CD4-positive, alpha-beta T cell treated with Interleukin-10 for 1 hour (primary cell): ENCODE measurements at regions not wholly inside any gene's neighbourhood (a gene's known extent, or its start where the extent isn't known, plus 50 kb on each side); places are given as distances from the start of the nearest gene placed in this dataset.

Source experiments
- DNase-seq: peaks from one replicate; pipeline ENCODE4 v3.0.0-alpha.2; 2020

DNA sequence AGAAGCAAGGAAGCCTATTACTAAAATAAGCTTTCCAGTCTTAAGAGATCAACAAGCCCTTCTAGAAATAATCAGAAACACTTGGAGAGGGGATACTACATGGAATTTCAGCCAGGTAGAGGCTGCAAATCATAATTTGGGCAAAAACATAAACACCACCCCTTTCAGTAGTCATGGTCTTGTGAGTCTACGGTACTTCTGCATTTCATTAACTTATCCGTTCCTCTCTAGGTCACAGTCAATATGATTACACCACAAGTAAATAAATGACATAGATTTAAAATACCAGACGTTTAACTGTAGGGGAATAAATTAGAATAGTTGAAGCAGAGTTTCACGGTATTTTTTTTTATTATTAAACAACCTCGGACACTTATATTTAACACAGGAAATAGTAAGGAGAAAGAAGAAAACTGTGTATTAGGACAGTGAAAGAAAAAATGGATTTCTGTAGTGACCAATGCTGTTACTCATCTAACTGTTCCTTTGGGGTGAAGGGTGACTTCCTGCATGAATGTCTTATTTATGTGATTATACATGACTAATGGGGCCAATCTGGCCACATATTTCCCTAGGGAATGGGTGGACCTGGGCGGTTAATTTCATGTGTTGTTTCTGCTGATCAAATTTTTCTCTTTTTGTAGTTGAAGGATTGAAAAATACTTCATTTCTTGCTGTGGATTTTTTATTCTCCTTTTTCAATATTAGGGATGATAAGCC is 456.6 kb upstream of the UBE2E3 start:
- DNase-seq = no peak

DNA sequence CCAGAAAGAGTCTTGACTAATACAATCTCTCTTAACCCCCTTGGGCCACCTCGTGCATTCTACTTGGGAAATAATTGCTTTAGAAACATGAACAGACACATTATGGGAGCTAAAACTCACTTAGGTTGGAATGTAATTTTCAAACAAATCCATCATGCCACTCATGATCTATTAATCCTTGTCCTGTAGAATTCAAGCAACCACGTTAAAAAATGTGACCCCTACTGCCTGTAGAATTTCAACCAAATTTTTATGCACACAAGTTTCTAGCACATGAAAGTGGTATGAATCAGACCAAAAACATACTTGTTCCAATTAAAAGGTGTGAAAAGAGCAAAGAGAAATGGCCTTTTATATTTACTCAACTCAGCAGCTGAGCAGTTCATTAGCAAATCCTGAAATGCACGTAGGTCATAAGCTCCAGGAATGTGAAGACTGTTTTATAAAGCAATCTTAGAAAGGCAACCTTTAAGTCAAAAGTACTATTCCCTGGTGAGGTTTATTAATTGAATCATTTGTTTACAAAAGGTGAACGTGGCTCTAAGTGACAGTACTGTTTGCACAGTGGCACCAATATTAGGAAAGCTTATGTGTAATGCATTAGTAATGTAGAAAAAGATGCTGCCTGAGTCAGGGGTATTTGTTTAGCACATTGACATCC is 459.4 kb upstream of the UBE2E3 start:
- DNase-seq = no peak

DNA sequence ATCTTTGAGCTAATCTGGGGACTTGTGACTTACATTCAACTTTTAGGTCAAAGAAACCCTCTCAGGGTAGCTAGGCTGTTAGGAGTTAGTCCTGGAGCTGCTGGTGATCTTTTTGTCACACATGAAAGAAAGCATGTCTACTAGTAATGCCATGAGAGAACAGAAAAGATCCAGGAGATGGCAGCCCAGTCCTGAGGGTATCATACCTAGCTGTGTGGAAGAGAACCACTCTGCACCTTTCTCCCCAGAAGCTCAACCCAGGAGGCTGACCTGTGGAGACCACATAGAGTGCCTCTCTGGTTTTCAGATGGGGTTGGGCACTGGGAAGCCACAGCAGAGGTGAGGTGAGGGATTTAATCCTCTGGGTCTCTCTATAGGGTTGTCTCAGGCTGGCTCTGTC is 460.2 kb upstream of the UBE2E3 start:
- DNase-seq = no peak

DNA sequence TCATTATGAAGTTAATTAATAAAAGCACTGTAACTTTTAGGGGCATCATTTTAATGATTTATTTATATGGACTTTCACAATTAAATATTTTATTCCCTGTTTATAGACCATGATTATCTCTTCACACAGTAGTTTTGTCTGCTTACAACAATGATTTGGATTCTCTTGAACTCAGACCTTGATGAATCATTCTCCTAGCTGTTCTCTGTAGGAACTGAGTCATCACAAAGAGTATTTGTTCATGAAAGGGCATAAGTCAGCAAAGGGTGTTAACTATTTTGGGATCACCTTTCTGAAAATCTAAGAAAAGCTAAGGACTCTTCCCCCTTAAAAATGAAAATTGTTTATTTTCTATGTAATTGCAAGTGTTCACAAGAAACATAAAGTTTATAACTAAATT is 461.1 kb upstream of the UBE2E3 start:
- no peak for DNase-seq

DNA sequence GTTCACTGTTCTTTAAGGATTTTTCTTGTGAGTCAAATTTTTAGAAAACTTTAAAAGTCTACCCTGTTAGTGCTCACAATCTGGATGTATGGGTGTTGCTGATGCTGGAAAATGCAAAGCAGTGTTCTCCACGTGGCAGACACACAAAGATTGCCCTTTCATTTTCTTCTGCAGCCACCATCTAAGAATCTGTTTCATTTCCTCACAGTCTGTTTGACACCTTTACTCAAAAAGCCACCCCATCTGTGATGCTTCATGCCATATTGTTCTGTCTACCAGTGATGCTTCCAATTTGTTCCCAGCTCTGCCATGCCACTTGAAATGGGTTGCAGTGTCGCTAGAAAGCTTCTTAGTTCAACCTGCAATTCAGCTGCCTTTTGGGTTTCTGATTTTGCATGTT is 464.2 kb upstream of the UBE2E3 start:
- DNase-seq = no peak

DNA sequence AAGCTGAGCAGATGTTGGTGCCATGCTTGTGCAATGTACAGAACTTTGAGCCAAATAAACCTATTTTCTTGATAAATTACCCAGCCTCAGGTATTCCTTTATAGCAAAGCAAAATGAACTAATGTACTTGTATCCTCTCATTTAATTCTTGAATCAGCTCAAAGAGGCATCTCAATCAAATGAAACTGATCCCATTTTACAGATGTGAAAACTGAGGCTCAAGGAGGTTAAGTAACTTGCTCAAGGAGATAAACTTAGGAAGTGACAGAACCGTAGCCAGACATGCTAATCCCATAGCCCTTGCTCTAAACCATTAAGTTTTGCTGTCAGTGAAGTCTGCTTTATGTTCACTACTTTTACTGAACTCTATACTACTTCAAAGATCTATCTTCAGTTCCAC is 467.0 kb upstream of the UBE2E3 start:
- DNase-seq = no peak

DNA sequence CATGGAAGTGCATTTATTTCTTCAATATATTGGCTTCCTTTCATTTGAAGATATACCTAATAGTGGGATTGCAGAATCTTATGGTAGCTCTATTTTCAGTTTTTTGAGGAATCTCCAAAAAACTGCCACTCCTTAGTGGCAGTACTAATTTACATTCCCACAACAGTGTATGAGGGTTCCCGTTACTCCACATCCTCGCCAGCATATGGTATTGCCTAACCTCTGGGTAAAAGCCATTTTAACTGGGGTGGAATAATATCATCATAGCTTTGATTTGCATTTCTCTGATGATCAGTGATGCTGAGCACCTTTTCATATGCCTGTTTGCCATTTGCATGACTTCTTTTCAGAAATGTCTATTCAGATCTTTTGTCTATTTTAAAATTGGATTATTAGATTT is 471.9 kb upstream of the UBE2E3 start:
- no peak for DNase-seq

DNA sequence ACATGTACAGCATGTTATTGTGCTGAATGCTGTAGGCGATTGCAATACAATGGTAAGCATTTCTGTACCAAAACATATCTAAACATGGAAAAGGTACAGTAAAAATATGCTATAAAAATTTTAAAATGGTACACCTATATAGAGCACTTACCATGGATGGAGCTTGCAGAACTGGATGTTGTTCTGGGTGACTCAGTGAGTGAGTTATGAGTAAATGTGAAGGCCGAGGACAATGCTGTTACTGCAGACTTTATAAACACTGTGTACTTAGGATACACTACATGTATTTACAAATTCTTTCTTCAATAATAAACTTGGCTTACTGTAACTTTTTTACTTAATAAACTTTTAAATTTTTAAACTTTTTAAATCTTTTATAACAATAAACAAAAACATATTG is 473.4 kb upstream of the UBE2E3 start:
- no peak for DNase-seq

DNA sequence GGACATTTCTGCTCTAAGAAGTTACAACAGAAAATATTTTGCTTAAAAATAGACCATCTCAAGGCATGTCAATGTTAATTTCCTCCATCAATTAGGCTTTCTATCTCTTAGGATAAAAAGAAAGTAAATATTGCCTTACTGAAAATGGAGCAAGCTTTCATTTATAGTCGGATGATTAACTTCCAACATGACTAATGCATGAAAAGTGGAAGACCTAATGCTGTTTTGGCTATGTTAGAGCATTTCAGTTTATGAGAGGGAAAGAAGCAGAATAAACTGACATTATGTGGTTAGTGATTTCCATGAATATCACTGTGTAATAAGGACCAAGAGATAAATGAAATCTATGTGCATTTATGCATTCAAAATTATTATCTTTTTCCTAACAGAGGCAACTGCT is 475.2 kb upstream of the UBE2E3 start:
- no peak for DNase-seq

DNA sequence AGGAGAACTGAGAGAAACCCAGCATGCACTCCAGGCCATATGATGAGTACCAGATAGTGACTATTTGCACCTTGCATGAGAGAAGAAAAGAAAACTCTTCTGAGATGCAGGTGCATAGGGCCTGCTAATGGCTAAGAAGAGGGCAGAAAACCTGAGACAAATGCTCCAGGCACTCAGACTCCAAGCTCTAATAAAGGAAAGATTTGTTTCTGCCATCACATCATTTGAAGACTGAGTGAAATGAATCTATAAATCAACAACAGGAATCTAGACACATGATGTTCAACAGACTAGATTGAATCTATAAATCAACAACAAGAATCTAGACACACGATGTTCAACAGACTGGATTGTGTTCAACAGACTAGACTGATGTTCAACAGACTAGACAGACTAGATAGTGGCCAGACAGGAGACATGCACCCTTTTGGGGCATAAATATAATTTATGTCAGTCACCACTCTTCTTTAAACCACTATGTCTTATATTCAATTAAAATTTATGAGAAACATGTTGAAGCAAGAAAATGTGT is 482.7 kb upstream of the UBE2E3 start:
- DNase-seq = no peak

DNA sequence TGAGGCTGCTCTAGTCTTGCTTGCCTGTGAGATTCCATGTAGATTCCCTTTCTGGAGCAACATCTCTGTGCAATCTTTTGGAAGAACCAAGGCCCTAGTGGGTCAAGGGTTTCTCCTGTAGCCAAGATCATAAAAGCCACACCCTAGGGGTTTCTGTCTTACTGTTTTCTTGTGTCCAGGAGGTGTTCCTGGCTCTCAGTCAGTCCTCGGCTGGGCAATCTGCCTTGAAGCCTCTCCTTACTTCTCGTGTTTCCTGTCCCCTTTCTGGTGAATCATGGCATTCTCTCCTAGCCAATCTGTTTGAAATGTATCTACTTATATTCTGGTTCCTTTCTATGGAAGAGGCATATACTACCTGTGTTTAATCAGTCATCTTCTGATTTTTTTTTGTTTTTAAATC is 484.8 kb upstream of the UBE2E3 start:
- DNase-seq = no peak

DNA sequence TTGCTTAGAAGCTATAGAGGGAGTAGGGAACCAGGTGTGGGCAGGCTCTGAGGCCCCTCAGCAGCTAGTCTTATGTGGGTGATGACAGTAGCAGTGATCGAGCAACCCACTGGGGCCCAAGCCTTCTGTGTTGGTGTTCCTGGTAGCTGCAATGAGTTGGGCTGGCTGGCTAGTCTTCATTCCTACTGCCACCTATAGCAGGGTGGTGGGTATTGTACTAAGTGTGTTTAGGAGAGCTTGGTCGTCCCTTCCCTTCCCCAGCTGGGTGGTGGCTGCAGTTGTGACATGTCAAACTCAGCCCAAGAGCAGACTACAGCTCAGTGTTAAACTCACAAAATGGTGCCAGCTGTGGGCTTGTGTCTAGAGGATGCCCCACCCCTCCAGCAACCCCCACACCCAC is 486.1 kb upstream of the UBE2E3 start:
- no peak for DNase-seq

DNA sequence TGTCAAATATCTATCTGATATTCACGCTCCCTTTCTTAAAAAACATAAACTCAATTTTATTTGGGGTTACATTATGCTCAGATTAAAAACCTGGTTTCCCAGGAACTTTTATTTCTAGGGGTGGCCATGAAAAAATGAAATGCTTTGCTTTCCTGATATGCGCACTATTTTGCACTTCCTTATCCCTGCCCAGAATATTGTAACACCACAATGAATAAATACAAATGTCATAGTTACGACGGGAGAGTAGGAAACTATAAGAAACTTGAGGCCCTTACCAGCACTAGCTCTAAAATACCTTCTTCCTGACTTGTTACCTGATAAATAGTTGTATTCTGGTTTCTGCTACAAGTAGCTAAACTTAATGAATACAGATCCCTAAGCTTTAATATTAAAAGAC is 475.6 kb upstream of the CWC22 start:
- DNase-seq = no peak

DNA sequence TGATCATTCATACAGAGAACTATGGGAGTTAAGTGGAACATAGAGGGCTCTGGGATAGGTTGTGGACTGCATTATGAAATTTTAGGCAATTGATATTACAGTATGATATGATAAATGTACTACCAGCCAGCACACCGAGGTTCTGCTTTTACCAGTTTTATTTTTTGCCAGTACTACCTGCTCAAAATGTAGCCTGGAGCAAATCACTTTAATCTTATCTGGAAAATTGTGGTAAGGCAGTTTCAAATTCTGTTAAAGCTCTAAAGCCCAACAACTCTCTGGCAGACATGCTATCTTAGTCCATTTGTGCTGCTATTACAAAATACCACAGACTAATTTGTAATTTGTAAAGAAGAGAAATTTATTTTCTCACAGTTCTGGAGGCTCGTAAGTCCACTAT is 474.9 kb upstream of the CWC22 start:
- DNase-seq = no peak

DNA sequence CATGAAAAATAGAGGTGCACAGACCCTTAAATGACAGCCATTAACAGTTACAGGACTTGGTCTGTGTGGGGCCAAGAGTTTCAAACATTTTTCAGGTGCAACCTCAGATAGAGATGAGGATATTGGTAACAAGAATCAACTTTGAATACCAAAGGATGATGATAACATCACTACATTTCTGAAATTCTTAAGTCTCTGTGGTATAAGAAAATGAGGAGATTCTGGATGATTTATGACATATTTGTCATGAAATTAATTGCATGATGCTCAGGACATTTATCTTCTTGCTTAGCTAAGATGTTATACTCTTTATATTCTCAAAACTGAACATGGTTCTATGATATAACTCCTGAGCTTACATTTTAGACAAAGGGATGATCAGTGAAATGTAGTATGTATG is 471.8 kb upstream of the CWC22 start:
- no peak for DNase-seq

DNA sequence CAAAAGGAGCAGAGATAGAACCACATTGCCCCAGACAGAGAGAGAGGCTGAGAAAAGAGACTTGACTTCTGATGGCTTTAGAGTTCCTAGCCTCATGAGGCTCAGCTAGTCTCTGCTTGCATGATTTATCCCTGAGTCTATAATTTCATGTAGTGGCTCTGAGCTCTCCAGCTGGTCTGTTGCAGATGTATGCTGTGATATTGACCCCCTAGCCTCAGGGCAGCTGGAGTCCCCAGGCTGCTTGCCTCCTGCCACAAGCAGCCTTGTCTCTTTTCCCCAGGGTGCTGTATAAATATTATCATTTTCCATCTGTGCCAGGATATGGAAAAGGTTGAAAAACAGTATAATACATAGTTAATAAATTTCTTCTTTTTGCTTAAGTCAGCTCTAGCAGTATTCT is 467.6 kb upstream of the CWC22 start:
- no peak for DNase-seq

DNA sequence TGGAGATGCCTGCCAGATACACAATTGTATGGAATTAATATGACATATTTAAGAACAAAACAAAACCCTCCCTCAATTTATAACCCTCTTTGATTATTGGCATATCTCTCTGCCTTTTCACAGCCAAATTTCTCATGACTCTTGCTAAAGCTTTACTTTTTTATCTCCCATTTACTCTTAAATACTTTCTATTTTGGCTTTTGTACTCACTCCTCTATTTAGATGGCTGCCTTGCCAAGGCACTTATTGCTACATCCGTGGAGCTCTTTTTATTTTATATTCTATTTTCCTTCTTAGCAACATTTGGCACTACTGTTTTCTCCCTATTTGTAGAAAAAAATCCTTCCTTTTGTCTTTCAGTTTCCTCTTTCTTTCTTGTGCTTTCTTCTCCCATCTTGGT is 466.4 kb upstream of the CWC22 start:
- DNase-seq = no peak

DNA sequence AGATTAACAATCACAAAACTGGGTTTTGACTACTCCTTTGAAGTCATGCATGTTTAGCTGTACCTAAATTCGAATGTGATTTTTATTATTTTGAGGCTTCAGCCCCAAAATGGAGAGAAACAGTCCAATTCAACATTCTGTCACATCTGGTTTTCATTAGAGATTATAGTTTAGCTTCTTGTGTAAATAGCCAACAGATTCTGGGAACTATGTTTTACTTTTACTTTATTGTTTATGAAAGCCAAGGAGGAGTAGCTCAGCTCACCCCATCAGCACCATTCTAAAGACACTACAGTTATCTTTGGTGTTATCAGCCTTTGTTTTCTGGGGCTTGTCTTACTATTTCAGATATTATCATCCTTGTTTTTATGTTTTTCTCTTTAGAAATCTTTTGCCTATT is 465.0 kb upstream of the CWC22 start:
- DNase-seq = no peak

DNA sequence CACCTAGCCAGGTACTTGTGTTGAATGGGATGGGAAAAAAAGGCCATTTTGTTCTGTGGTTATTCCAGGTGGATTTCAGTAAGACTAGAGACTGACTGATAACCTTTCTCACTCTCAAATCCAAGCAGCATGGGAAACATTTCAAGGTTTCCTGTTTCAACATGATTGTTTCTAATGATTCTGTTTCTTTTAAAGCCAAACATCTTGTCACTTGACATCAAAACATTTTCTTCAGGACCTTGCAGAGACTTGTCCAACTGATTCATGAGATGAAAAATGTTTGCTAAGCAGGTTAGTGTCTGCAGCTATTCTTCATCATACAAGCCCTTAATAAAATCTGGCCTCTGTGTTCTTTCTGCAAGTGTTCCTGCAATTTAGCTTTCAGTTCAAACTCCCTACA is 456.5 kb upstream of the CWC22 start:
- no peak for DNase-seq

DNA sequence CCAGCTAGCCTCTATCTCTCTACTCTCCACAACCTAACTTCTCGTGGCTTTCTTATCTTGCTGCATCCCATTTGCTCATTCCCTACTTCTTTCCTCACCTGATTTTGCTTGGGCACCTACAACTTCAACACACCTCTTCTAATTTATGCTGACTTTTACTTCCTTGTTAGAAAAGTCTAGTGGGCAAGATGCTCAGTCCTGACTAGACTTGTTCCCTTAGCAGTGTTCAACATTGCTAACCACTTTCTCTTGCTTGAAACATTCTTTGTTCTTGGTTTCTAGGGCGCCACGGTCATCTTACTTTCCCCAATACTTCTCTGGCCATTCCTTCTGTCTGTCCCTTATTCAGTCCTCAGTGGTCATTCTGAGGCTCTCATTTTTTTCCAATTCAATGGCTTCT is 454.7 kb upstream of the CWC22 start:
- no peak for DNase-seq

DNA sequence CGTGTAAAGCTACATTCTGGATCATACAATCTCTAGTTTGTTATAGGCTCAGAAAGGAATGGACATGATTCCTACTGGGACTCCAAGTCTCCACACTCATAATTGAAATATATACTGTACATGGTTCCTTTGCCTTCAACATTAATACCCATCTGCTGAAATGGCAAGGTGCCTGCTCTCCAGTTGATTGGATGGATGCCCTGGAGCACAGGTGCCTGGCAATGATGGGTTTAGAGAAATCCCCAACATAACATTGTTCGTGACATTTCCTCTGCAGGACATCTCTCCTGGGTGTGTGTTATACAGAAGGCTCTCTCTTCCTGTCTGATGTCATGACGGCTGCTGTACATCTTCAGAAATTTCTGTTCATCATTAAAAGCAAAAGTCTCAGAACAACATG is 449.7 kb upstream of the CWC22 start:
- no peak for DNase-seq

DNA sequence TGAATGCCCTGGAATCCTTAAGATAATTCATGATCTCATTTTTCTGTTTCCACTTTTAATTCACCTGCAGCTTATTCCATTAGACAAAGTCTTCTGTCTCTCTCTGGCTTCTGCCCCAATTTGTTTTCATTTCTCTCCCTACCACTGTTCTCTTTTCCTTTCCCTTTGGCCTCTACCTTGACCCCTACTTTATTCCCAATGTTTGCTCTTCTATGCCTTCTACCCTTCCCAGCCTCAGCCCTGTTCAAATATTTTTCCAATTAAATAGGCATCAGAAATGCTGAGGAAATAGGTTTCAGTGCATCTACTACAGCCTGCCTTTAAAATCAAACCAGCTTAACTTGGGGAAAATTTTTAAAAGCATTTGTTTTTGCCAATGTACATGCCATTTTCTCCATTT is 443.7 kb upstream of the CWC22 start:
- DNase-seq = no peak

DNA sequence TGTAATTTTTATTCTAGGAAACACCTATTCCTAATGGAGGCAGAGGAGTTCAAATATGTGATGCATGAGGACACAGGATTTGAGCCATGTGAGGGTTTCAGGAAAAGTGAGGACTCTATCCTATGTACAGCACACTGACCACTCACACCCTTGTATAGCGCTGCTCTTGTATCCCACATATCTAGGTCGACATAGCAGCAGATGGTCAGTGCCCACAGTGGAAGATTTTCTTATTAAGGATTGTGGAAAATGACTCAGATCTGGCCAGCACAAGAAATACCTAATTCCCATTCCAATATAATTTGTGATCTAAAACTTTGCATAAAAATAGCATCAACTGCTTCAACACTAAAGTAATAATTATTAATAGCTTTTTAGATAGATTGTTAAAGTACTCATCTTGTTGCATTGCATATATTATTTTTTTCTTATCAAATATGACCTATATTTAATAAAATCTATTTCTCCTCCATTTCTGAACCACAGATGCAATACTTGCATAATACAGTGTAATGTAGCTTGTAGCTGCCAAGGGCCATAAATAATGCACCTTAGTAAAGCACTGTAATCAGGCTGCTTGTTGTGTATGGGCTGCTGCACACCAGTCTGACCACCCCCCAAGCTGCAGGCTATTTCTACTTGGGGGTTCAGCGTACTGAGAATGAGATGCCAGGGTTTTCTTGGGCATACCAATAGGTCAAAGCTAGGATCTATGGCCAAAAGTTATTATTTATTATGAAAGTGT is 442.2 kb upstream of the CWC22 start:
- DNase-seq = no peak

DNA sequence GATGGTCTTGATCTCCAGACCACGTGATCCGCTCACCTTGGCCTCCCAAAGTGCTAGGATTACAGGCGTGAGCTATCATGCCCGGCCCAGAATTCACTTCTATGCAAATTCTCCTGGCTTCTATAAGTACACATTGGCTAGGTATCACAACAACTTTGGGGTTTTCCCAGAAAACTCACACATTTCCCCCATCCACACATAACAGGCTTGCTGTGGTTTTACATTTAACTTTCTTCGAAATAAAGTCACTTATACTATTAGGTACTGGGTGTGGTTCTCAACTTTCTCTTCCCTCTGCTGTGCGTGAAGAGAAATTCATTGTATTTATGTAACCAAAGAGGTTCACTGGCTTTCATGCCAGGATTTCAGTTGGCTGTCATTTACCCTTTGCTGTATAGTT is 439.4 kb upstream of the CWC22 start:
- DNase-seq = no peak
